ENCODE measurements at regions not wholly inside any gene's neighbourhood (a gene's known extent, or its start where the extent isn't known, plus 50 kb on each side); places are given as distances from the start of the nearest gene placed in this dataset.

DNA sequence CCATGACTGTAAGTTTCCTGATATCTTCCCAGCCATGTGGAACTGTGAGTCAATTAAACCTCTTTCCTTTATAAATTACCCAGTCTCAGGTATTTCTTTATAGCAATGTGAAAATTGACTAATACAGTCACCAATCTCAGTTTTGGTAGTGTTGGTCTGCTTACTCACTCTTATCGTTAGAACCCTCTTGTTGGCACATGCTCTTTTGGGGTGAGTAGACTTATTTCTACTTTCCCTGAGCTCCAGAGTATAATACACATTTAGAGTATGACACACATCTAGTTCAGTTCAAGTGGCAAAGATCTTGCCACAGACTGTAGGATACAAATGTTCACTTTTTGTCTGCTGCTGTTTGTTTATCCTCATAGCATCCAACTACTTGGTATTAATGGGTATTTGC is 347.5 kb upstream of the CELF4 start:
- Histone ChIP-seq H3K4me1 (ENCODE audit: control insufficient read depth, insufficient read depth, low read length) (no peaks in the 10 kb centered on the region), H3K4me3 (ENCODE audit: low read length) (no peak overlapping the region), H3K27me3 (ENCODE audit: control insufficient read depth, insufficient read depth) (no peaks in the 10 kb centered on the region), H3K9me3 (ENCODE audit: control insufficient read depth, low read length) (no peaks in the 10 kb centered on the region), H3K27ac (ENCODE audit: low read length) (no peak overlapping the region)
- intact Hi-C loops (cut with DNase I): no loop called here
- 89% methylated on average over 1 of the region's 1 CpG for WGBS
- DNase-seq (no peak), ATAC-seq (no peak)

DNA sequence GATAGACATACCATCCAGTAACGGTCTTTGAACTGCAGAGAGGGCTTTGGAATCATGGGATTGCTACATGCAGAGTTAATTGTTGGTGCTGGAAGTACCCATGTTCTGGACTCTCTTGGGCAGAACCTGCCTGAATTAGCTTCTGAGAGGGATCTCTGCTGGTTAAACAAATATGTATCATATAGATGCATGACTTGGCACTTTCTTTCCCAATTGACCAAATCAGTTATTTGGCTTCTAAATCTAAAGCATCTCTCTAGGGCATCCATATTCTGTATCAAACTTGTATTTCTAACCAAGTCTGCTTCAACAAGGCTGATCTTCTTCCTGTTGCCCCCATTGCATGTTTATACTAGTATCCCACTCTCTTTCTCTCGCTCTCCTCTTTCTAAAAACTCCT is 336.7 kb upstream of the CELF4 start:
- intact Hi-C loops (cut with DNase I): no loop called here
- Histone ChIP-seq H3K27ac (ENCODE audit: low read length) (no peak overlapping the region), H3K9me3 (ENCODE audit: control insufficient read depth, low read length) (no peaks in the 10 kb centered on the region), H3K4me1 (ENCODE audit: control insufficient read depth, insufficient read depth, low read length) (no peaks in the 10 kb centered on the region), H3K27me3 (ENCODE audit: control insufficient read depth, insufficient read depth) (no peaks in the 10 kb centered on the region), H3K4me3 (ENCODE audit: low read length) (no peak overlapping the region)
- ATAC-seq: no peak
- 88% methylated on average over 2 of the region's 2 CpGs for WGBS
- no peak for DNase-seq

DNA sequence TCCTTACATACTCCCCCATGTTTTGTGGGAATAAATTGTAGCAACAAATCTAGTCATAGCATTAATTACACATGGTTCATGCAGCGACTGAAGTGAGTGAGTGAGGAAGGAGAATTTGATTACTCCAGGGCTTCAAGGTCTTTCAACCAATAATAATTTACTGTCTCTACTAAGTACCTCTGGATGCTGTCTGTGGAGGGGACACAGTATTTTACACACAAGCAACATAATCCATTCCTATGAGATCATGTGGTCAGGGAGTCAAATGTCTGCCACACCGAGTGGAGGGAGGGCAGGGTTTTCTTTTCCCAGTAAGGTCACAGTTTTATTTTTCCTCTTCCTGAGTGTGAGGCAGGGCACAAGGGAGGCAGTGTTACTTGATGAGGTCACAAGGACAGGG is 334.7 kb upstream of the CELF4 start:
- no peaks in the 10 kb centered on the region for H3K9me3 ChIP-seq (ENCODE audit: control insufficient read depth, low read length)
- H3K4me3 ChIP-seq (ENCODE audit: low read length): no peak overlapping the region
- no peak overlapping the region for H3K27ac ChIP-seq (ENCODE audit: low read length)
- WGBS: 63% methylated on average over 2 of the region's 2 CpGs
- no peak for ATAC-seq
- intact Hi-C loops (cut with DNase I): no loop called here
- no peaks in the 10 kb centered on the region for H3K27me3 ChIP-seq (ENCODE audit: control insufficient read depth, insufficient read depth)
- H3K4me1 ChIP-seq (ENCODE audit: control insufficient read depth, insufficient read depth, low read length): no peaks in the 10 kb centered on the region
- no peak for DNase-seq

DNA sequence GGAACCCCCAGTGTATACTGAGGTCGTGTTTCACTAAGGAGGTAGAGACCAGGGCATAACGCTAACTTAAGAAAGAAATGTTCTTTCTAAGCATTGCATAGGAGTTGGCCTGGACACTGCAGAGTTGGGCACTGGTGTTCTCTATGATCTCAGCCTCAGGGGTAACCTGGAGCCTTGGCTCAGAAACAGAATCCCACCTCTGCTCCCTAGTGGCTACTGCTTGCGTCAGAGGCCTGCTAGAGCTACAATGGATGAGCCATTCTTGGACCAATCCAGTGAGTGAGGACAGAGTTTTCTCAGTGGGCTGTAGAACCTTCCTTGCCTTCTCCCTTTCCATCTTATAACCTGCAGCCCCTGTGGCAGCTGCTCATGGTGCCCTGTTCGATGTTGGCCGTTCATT is 324.4 kb upstream of the CELF4 start:
- Histone ChIP-seq H3K27me3 (ENCODE audit: control insufficient read depth, insufficient read depth) (no peaks in the 10 kb centered on the region), H3K27ac (ENCODE audit: low read length) (no peak overlapping the region), H3K4me1 (ENCODE audit: control insufficient read depth, insufficient read depth, low read length) (no peaks in the 10 kb centered on the region), H3K9me3 (ENCODE audit: control insufficient read depth, low read length) (no peaks in the 10 kb centered on the region), H3K4me3 (ENCODE audit: low read length) (no peak overlapping the region)
- WGBS: 73% methylated on average over 5 of the region's 5 CpGs
- ATAC-seq (no peak), DNase-seq (no peak)
- intact Hi-C loops (cut with DNase I): loop anchor here in 1 of 4 donors (10.0 kb wide), 1 partner anchor 75 kb away; no protein-coding TSS in a partner anchor

DNA sequence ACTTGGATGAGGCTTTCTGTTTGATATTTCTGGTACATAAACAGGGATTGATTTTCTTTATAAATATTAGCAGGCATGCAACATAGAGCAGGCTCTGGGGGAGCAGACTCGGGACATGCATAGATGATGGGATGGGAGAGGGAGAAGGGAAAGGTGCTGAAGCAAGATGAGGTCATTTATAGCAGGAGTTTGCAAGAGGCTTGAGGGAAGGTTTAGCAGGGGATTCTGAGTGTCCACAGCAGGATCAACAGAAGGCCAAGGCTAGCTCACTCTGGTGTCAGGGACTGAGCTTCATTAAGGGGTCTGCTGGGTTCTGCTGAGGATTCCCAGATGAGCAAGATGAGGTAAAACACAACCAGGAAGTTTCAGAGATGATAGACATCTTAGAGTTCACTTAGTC is 309.1 kb upstream of the CELF4 start:
- Histone ChIP-seq H3K4me3 (ENCODE audit: low read length) (no peak overlapping the region), H3K9me3 (ENCODE audit: control insufficient read depth, low read length) (no peaks in the 10 kb centered on the region), H3K27me3 (ENCODE audit: control insufficient read depth, insufficient read depth) (no peaks in the 10 kb centered on the region), H3K4me1 (ENCODE audit: control insufficient read depth, insufficient read depth, low read length) (no peaks in the 10 kb centered on the region), H3K27ac (ENCODE audit: low read length) (no peak overlapping the region)
- no peak for ATAC-seq
- intact Hi-C loops (cut with DNase I): no loop called here
- DNase-seq: no peak
- 62% methylated on average over 1 of the region's 1 CpG for WGBS

DNA sequence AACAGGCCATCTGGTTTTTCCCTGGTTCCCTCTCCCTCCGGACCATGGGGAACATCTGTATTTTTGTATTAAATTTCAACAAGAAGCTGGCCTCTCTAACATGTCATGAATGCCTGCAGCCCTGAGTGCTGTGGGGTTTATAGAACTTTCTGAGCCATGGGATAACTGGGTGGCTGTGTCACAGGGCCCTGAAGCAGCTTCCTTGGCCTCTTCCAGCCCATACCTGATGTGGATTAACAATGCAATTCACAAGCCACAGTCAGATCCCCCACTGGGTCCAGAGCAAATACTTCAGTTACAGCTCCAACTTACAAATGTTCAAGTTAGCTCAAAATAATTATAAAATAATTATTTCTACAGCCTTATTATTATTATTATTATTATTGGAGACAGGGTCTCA is 307.8 kb upstream of the CELF4 start:
- ATAC-seq (no peak), DNase-seq (no peak)
- Histone ChIP-seq H3K27ac (ENCODE audit: low read length) (no peak overlapping the region), H3K4me3 (ENCODE audit: low read length) (no peak overlapping the region), H3K4me1 (ENCODE audit: control insufficient read depth, insufficient read depth, low read length) (no peaks in the 10 kb centered on the region), H3K9me3 (ENCODE audit: control insufficient read depth, low read length) (no peaks in the 10 kb centered on the region), H3K27me3 (ENCODE audit: control insufficient read depth, insufficient read depth) (no peaks in the 10 kb centered on the region)
- intact Hi-C loops (cut with DNase I): no loop called here
- WGBS: 73% methylated on average over 1 of the region's 1 CpG

DNA sequence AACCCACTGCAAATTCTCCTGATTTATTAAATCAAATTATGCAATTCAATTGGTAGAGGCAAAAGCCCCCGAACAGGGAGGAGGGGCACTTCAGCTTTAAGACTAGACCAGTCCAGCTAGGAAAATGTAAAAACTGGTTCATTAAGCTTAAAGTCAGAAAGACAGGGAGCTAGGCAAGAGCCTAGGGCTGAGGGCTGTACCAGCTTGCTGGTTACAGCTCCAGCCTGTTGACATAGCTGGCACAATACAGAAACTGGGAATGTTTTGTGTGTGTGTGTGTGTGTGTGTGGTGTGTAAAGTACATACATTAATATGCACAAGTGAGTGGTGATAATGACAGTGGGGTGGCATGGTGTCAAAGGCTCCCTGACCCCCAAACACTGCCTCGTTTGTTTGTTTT is 307.0 kb upstream of the CELF4 start:
- DNase-seq (no peak), ATAC-seq (no peak)
- Histone ChIP-seq H3K4me1 (ENCODE audit: control insufficient read depth, insufficient read depth, low read length) (no peaks in the 10 kb centered on the region), H3K27ac (ENCODE audit: low read length) (no peak overlapping the region), H3K27me3 (ENCODE audit: control insufficient read depth, insufficient read depth) (no peaks in the 10 kb centered on the region), H3K4me3 (ENCODE audit: low read length) (no peak overlapping the region), H3K9me3 (ENCODE audit: control insufficient read depth, low read length) (no peaks in the 10 kb centered on the region)
- 68% methylated on average over 2 of the region's 2 CpGs for WGBS
- intact Hi-C loops (cut with DNase I): no loop called here

DNA sequence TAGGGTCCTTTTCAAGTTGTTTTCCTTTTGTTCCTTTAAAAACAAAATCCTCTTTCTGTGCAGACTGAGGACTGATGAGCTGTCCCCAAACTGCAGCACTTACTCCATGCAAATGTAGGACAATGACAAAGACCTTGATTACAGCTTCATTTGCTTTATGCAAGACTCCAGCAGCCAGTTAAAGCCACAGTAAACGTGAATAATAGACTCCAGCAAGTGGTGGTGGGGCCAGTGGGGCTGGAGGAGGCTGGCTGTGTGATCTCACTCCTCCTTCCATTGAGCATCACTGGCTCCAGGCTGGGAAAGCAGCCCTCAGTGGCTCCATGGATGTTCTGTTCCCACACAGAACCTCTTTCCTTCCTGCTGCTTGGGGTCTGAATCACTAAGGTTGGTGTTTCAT is 306.0 kb upstream of the CELF4 start:
- H3K4me1 ChIP-seq (ENCODE audit: control insufficient read depth, insufficient read depth, low read length): no peaks in the 10 kb centered on the region
- 31% methylated on average over 1 of the region's 1 CpG for WGBS
- intact Hi-C loops (cut with DNase I): no loop called here
- no peak for ATAC-seq
- H3K27me3 ChIP-seq (ENCODE audit: control insufficient read depth, insufficient read depth): no peaks in the 10 kb centered on the region
- DNase-seq: no peak
- H3K27ac ChIP-seq (ENCODE audit: low read length): no peak overlapping the region
- H3K4me3 ChIP-seq (ENCODE audit: low read length): no peak overlapping the region
- no peaks in the 10 kb centered on the region for H3K9me3 ChIP-seq (ENCODE audit: control insufficient read depth, low read length)

DNA sequence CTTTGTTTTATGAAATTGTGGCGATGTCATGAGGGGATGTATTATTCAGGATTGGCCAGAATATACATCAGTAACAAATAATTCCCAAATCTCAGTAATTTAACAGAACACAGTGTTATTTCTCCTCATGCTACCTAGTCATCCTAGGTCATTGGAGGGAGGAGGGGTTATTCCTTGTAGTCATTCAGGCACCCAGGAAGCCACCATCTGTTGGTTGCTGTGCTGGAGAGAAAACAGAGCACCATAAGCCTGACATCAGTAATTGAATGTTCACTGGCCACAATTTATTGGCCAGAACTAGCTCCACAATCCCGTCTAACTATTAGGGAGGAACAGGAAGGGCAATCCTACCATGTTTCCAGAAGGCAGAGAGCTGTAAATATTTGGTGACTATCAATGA is 303.5 kb upstream of the CELF4 start:
- WGBS: 76% methylated on average over 2 of the region's 2 CpGs
- ATAC-seq: no peak

DNA sequence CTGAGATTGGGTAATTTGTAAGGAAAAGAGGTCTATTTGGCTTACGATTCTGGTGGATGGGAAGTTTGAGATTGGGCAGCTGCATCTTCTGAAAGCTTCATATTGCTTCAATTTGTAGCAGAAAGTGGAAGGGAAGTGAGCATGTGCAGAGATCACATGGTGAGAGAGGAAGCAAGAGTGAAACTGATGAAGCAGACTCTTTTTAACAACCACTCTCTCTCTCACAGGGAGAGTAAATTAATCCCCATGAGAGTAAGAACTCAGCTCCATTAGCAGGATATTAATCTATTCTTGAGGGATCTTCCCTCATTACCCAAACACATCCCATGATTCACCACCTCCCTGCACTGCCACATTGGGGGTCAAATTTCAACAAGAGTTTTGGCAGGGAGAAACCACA is 298.5 kb upstream of the CELF4 start:
- Histone ChIP-seq H3K4me1 (ENCODE audit: control insufficient read depth, insufficient read depth, low read length) (no peaks in the 10 kb centered on the region), H3K4me3 (ENCODE audit: low read length) (no peak overlapping the region), H3K9me3 (ENCODE audit: control insufficient read depth, low read length) (no peaks in the 10 kb centered on the region), H3K27ac (ENCODE audit: low read length) (no peak overlapping the region), H3K27me3 (ENCODE audit: control insufficient read depth, insufficient read depth) (no peaks in the 10 kb centered on the region)
- intact Hi-C loops (cut with DNase I): no loop called here
- 94% methylated on average over 1 of the region's 1 CpG for WGBS
- ATAC-seq (no peak), DNase-seq (no peak)

More for the DNA sequence above, 303.5 kb upstream of the CELF4 start:
- intact Hi-C loops (cut with DNase I): no loop called here
- Histone ChIP-seq H3K4me3 (ENCODE audit: low read length) (no peak overlapping the region), H3K4me1 (ENCODE audit: control insufficient read depth, insufficient read depth, low read length) (no peaks in the 10 kb centered on the region), H3K27ac (ENCODE audit: low read length) (no peak overlapping the region), H3K9me3 (ENCODE audit: control insufficient read depth, low read length) (no peaks in the 10 kb centered on the region), H3K27me3 (ENCODE audit: control insufficient read depth, insufficient read depth) (no peaks in the 10 kb centered on the region)
- no peak for DNase-seq

DNA sequence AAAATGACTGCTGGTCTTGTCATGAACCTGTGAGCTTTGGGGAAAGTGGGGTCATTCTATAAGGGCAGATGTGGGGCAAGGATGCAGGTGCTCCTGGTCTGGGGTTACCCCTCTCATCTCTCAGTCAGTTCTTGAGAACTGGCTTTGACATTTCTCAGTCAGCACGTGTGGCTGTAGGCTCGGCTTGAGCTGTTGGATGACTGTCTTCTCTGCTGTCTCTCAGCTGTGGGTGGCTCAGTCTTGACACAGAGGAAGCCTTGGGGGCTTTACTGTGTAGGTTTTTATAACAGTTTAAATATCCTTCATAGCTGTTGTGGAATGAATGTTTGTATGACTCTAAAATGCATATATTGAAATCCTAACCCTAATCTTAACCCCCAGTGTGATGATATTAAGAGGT is 296.4 kb upstream of the CELF4 start:
- Histone ChIP-seq H3K27ac (ENCODE audit: low read length) (no peak overlapping the region), H3K9me3 (ENCODE audit: control insufficient read depth, low read length) (no peaks in the 10 kb centered on the region), H3K27me3 (ENCODE audit: control insufficient read depth, insufficient read depth) (no peaks in the 10 kb centered on the region), H3K4me1 (ENCODE audit: control insufficient read depth, insufficient read depth, low read length) (no peaks in the 10 kb centered on the region), H3K4me3 (ENCODE audit: low read length) (no peak overlapping the region)
- intact Hi-C loops (cut with DNase I): no loop called here
- ATAC-seq: no peak
- DNase-seq: no peak
- 69% methylated on average over 2 of the region's 2 CpGs for WGBS

DNA sequence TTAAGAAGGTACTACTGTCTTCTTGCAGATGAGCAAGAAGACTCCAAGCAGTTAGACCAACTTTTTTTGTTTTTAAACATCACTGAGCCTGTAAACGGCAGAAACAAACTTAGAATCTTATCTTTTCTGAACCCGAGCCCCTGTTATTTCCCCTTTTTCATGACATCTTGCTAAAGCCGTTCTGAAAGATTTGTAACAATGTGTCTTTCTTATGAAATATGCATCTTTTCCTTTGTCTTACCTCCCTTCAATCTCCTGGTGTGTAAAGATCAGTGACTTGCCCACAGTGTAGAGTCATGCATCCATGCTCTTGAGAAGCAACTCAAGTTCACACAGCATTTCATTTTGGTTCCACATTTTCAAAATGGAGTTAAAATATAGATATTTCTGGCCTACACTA is 288.8 kb upstream of the CELF4 start:
- no peaks in the 10 kb centered on the region for H3K9me3 ChIP-seq (ENCODE audit: control insufficient read depth, low read length)
- ATAC-seq (no peak), DNase-seq (no peak)
- H3K4me1 ChIP-seq (ENCODE audit: control insufficient read depth, insufficient read depth, low read length): no peaks in the 10 kb centered on the region
- H3K27ac ChIP-seq (ENCODE audit: low read length): no peak overlapping the region
- intact Hi-C loops (cut with DNase I): no loop called here
- H3K27me3 ChIP-seq (ENCODE audit: control insufficient read depth, insufficient read depth): no peaks in the 10 kb centered on the region
- no peak overlapping the region for H3K4me3 ChIP-seq (ENCODE audit: low read length)
- WGBS: 48% methylated on average over 3 of the region's 3 CpGs
